MM.1S (cell line): ENCODE measurements at regions not wholly inside any gene's neighbourhood (a gene's known extent, or its start where the extent isn't known, plus 50 kb on each side); places are given as distances from the start of the nearest gene placed in this dataset.

ENCODE experiments used
- DNase-seq: peaks from one replicate; pipeline ENCODE4 v3.0.0-alpha.2; 2015
- H2AFZ ChIP-seq: fragments of 300-600 bp; sonication (generic); 2 replicates; pipeline ENCODE4 v1.6.0; 2016; ENCODE audit warnings: antibody characterized with exemption, low read length
- H3F3A ChIP-seq: fragments of 300-600 bp; sonication (generic); 2 replicates; pipeline ENCODE4 v1.6.1; 2016; ENCODE audit warnings: mild to moderate bottlenecking, antibody characterized with exemption, low read length, moderate library complexity, mixed read lengths; ENCODE audit not compliant: insufficient read depth
- H3K27ac ChIP-seq: fragments of 300-600 bp; sonication (generic); 2 replicates; pipeline ENCODE4 v1.5.1; 2016; ENCODE audit warnings: mild to moderate bottlenecking, low read length
- H3K27me3 ChIP-seq: fragments of 300-600 bp; sonication (generic); replicated peaks from 2 replicates; pipeline ENCODE4 v1.6.0; 2016; ENCODE audit warnings: low read length; ENCODE audit not compliant: insufficient read depth
- H3K36me3 ChIP-seq: fragments of 300-600 bp; sonication (generic); replicated peaks from 2 replicates; pipeline ENCODE4 v1.6.1; 2016; ENCODE audit warnings: mild to moderate bottlenecking, low read length, mixed read lengths; ENCODE audit not compliant: insufficient read depth
- H3K4me1 ChIP-seq: fragments of 300-600 bp; sonication (generic); 2 replicates; pipeline ENCODE4 v1.6.1; 2016; ENCODE audit warnings: low read length, mixed read lengths
- H3K4me2 ChIP-seq: fragments of 300-600 bp; sonication (generic); 2 replicates; pipeline ENCODE4 v1.6.0; 2016; ENCODE audit warnings: low read depth, low read length
- H3K4me3 ChIP-seq: fragments of 300-600 bp; sonication (generic); 2 replicates; pipeline ENCODE4 v1.5.1; 2016; ENCODE audit warnings: low read length, mixed read lengths
- H3K79me2 ChIP-seq: fragments of 300-600 bp; sonication (generic); 2 replicates; pipeline ENCODE4 v1.6.1; 2016; ENCODE audit warnings: mixed run types, low read length, mixed read lengths
- H3K9ac ChIP-seq: fragments of 300-600 bp; sonication (generic); 2 replicates; pipeline ENCODE4 v1.6.1; 2016; ENCODE audit warnings: low read length, mixed read lengths
- H3K9me2 ChIP-seq: fragments of 300-600 bp; sonication (generic); replicated peaks from 2 replicates; pipeline ENCODE4 v1.6.1; 2016; ENCODE audit warnings: mild to moderate bottlenecking, low read length, mixed read lengths; ENCODE audit not compliant: insufficient read depth
- H3K9me3 ChIP-seq: fragments of 300-600 bp; sonication (generic); replicated peaks from 2 replicates; pipeline ENCODE4 v1.6.1; 2016; ENCODE audit warnings: mild to moderate bottlenecking, low read length, mixed read lengths; ENCODE audit not compliant: insufficient read depth
- H4K20me1 ChIP-seq: fragments of 300-600 bp; sonication (generic); 2 replicates; pipeline ENCODE4 v1.6.1; 2016; ENCODE audit warnings: mild to moderate bottlenecking, low read length, moderate library complexity, mixed read lengths; ENCODE audit not compliant: insufficient read depth
- EZH2 ChIP-seq: fragments of 300-600 bp; sonication (generic); optimal IDR thresholded peaks from 2 replicates; pipeline ENCODE3; 2017; ENCODE audit warnings: low read depth, mild to moderate bottlenecking, antibody characterized with exemption, low read length, mixed read lengths
- EZH2phosphoT487 ChIP-seq: fragments of 300-600 bp; sonication (generic); IDR thresholded peaks from 2 replicates; pipeline ENCODE4 v1.6.1; 2018; ENCODE audit warnings: antibody characterized with exemption, low read length
- TF ChIP-seq, protein P1 (sequence below): fragments of 300-600 bp; sonication (generic); IDR thresholded peaks from 2 replicates; pipeline ENCODE4 v1.5.1; 2016; ENCODE audit warnings: antibody characterized with exemption, low read length, mixed read lengths

DNA sequence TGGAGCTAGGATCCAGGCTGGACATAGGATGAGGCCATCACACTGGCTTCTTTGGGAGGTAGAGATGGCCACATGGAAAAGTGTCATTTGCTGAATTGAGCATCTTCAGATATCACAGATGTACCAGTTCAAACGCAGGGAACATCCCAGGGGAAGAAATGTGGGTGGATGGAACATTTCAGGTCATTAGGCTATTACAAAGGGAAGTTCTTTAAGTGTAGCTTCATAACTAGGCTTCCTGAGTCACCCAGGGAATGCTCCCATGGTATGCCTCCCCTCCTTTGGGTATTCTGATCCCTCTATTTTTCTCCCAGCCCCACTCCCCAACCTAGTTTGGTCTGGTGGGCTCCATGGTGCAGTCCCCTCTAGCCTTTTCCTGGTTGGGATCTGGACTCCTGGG, 69.8 kb upstream of the IRX3 start:
- DNase-seq: no peak
- Histone ChIP-seq H3K9ac (no peak overlapping the region), H3K9me2 (no peaks in the 10 kb centered on the region), H3K4me1 (no peaks in the 10 kb centered on the region), H3K4me2 (no peak overlapping the region), H3K4me3 (no peak overlapping the region), H3F3A (no peaks in the 10 kb centered on the region), H3K27ac (no peak overlapping the region), H3K27me3 (no peaks in the 10 kb centered on the region), H3K79me2 (no peaks in the 10 kb centered on the region), H2AFZ (no peak overlapping the region), H4K20me1 (no peaks in the 10 kb centered on the region), H3K9me3 (no peaks in the 10 kb centered on the region), H3K36me3 (no peaks in the 10 kb centered on the region)
- TF ChIP-seq EZH2phosphoT487: no peak

DNA sequence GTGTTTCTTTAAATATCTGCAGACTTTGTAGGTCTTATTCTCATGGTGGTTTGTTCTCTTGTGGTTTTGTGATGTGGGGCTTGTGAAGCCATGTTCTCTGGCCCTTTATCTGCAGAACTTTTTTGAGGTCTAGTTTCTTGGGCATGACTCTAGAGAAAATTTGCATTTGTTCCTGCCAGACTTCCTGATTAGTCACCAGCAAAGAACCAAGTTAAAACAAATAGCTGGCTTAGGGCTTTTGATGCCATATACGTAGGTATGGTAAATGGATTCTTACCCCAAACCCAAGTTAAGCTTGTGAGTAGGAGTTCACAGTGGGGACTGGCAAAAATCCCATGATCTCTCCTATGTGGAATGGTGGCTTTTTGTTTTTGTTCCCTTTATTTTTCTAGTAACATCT, 68.7 kb upstream of the IRX3 start:
- H3K36me3 ChIP-seq: no peaks in the 10 kb centered on the region
- H3K4me3 ChIP-seq: no peak overlapping the region
- no peaks in the 10 kb centered on the region for H4K20me1 ChIP-seq
- H3K27me3 ChIP-seq: no peaks in the 10 kb centered on the region
- no peak overlapping the region for H2AFZ ChIP-seq
- H3K9ac ChIP-seq: no peak overlapping the region
- no peaks in the 10 kb centered on the region for H3K9me3 ChIP-seq
- H3F3A ChIP-seq: no peaks in the 10 kb centered on the region
- TF ChIP-seq EZH2phosphoT487 (no peak), EZH2 (no peak)
- TF ChIP-seq, protein P1, sequence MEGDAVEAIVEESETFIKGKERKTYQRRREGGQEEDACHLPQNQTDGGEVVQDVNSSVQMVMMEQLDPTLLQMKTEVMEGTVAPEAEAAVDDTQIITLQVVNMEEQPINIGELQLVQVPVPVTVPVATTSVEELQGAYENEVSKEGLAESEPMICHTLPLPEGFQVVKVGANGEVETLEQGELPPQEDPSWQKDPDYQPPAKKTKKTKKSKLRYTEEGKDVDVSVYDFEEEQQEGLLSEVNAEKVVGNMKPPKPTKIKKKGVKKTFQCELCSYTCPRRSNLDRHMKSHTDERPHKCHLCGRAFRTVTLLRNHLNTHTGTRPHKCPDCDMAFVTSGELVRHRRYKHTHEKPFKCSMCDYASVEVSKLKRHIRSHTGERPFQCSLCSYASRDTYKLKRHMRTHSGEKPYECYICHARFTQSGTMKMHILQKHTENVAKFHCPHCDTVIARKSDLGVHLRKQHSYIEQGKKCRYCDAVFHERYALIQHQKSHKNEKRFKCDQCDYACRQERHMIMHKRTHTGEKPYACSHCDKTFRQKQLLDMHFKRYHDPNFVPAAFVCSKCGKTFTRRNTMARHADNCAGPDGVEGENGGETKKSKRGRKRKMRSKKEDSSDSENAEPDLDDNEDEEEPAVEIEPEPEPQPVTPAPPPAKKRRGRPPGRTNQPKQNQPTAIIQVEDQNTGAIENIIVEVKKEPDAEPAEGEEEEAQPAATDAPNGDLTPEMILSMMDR: no peak
- H3K4me2 ChIP-seq: no peak overlapping the region
- no peaks in the 10 kb centered on the region for H3K9me2 ChIP-seq
- H3K4me1 ChIP-seq: no peaks in the 10 kb centered on the region
- H3K27ac ChIP-seq: no peak overlapping the region
- no peak for DNase-seq
- no peaks in the 10 kb centered on the region for H3K79me2 ChIP-seq

DNA sequence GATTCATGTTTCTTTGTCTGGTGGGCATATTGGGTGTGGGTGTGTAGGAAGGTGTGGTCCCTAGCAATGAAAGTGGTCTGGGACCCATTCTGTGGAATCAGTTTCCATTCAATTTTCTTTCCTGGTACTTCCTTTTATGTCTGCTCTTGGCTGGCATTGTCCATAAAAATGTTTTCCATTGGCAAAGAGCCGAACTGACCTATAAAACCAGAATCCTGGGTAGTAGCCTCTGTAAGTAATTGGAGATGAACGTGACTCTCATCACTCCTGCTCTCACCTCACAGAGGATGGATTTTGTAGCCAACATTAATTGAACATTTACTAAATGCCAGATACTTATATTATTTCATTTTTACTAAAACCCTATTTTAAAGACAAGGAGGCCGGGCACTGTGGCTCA, 66.5 kb upstream of the IRX3 start:
- no peak for TF ChIP-seq EZH2
- no peak for TF ChIP-seq EZH2phosphoT487
- TF ChIP-seq, protein P1: no peak
- no peaks in the 10 kb centered on the region for H3K27me3 ChIP-seq
- no peaks in the 10 kb centered on the region for H3F3A ChIP-seq
- no peaks in the 10 kb centered on the region for H3K4me1 ChIP-seq
- H4K20me1 ChIP-seq: no peaks in the 10 kb centered on the region
- H3K36me3 ChIP-seq: no peaks in the 10 kb centered on the region
- H3K27ac ChIP-seq: no peak overlapping the region
- H3K79me2 ChIP-seq: no peaks in the 10 kb centered on the region
- H3K9ac ChIP-seq: no peak overlapping the region
- no peaks in the 10 kb centered on the region for H3K9me2 ChIP-seq
- no peak overlapping the region for H3K4me3 ChIP-seq
- no peak overlapping the region for H2AFZ ChIP-seq
- H3K9me3 ChIP-seq: no peaks in the 10 kb centered on the region
- DNase-seq: no peak
- H3K4me2 ChIP-seq: no peak overlapping the region

DNA sequence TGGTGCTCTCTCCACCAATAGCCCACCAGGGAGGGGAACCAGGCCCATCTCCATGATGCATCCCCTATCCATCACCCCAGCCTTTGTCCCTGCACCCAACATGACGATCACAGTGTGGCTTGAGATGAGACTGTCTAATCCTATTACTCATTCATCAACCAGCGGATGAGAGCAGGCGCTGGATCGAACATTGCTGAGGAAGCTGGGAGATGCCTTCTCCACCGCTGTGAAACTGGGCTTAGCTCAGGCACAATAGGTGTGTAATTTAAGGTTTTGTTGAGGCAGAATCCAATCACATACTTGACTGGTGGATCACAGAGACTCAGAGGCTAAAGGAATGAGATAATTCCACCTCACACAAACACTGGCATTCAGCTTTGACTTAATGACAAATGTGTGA, 64.6 kb upstream of the IRX3 start:
- H2AFZ ChIP-seq: no peak overlapping the region
- no peaks in the 10 kb centered on the region for H4K20me1 ChIP-seq
- H3K79me2 ChIP-seq: no peaks in the 10 kb centered on the region
- no peak overlapping the region for H3K9ac ChIP-seq
- DNase-seq: no peak
- no peaks in the 10 kb centered on the region for H3F3A ChIP-seq
- no peak overlapping the region for H3K27ac ChIP-seq
- H3K9me3 ChIP-seq: no peaks in the 10 kb centered on the region
- H3K4me3 ChIP-seq: no peak overlapping the region
- H3K27me3 ChIP-seq: no peaks in the 10 kb centered on the region
- no peaks in the 10 kb centered on the region for H3K4me1 ChIP-seq
- H3K36me3 ChIP-seq: no peaks in the 10 kb centered on the region
- no peak overlapping the region for H3K4me2 ChIP-seq
- TF ChIP-seq, protein P1: no peak
- TF ChIP-seq EZH2phosphoT487: no peak
- no peak for TF ChIP-seq EZH2
- H3K9me2 ChIP-seq: no peaks in the 10 kb centered on the region
